GM13977 (cell line): ENCODE measurements at regions not wholly inside any gene's neighbourhood (a gene's known extent, or its start where the extent isn't known, plus 50 kb on each side); places are given as distances from the start of the nearest gene placed in this dataset.

Experiments used
- DNase-seq: peaks from one replicate; pipeline ENCODE4 v3.0.0; 2012; ENCODE audit warnings: low spot score
- in situ Hi-C: fragments of 300-500 bp; cut with MboI; formaldehyde crosslinking; loops from one replicate; pipeline ENCODE4 v1.12.0; 2022; ENCODE audit warnings: low sequenced_read_pairs, low pct_unique_long_range_greater_than_20kb, mixed read lengths, inconsistent platforms; ENCODE audit not compliant: unreplicated experiment
- TF ChIP-seq, protein P1 (sequence below): IDR thresholded peaks from 2 replicates; pipeline ENCODE4 v1.5.1; 2012; ENCODE audit warnings: mild to moderate bottlenecking, control low read depth; ENCODE audit not compliant: insufficient read depth; ENCODE audit errors: extremely low read depth, missing control alignments

DNA sequence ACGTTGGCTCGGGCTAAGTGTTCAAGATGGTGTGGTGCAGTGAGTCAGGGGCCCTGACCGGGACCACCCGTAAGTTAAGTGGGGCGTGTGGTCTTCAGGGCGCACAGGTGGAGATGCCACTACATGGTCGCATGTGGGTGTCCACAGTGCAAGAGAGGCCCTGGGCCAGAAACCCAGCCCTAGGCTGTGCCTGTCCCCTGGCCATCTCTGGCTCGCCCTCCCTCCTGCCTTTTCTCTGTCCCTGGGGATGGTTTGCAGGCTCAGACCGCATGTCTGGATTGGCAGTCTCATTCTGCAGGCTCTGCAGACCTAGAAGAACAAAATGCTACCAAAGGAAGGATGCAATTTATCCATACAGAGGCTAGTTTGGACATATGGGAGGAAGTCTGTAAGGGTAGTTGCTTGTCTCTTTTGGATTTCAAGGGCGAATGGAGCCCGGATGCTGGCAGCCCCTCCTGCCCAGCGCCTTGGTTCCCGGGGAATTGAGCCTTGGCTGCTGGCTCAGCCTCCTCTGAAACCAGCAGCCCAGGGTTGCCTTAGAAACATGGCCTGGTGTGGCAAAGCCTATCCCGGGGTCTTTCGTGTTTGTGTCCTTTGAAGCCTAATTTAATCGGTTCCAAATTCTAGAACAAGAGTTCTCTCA lies 417.5 kb upstream of the HS6ST1 start:
- TF ChIP-seq, protein P1, sequence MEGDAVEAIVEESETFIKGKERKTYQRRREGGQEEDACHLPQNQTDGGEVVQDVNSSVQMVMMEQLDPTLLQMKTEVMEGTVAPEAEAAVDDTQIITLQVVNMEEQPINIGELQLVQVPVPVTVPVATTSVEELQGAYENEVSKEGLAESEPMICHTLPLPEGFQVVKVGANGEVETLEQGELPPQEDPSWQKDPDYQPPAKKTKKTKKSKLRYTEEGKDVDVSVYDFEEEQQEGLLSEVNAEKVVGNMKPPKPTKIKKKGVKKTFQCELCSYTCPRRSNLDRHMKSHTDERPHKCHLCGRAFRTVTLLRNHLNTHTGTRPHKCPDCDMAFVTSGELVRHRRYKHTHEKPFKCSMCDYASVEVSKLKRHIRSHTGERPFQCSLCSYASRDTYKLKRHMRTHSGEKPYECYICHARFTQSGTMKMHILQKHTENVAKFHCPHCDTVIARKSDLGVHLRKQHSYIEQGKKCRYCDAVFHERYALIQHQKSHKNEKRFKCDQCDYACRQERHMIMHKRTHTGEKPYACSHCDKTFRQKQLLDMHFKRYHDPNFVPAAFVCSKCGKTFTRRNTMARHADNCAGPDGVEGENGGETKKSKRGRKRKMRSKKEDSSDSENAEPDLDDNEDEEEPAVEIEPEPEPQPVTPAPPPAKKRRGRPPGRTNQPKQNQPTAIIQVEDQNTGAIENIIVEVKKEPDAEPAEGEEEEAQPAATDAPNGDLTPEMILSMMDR, result no peak
- in situ Hi-C loops, result loop anchor here (25.0 kb wide), 1 partner anchor 1126 kb away; no protein-coding TSS in a partner anchor
- DNase-seq, result no peak

DNA sequence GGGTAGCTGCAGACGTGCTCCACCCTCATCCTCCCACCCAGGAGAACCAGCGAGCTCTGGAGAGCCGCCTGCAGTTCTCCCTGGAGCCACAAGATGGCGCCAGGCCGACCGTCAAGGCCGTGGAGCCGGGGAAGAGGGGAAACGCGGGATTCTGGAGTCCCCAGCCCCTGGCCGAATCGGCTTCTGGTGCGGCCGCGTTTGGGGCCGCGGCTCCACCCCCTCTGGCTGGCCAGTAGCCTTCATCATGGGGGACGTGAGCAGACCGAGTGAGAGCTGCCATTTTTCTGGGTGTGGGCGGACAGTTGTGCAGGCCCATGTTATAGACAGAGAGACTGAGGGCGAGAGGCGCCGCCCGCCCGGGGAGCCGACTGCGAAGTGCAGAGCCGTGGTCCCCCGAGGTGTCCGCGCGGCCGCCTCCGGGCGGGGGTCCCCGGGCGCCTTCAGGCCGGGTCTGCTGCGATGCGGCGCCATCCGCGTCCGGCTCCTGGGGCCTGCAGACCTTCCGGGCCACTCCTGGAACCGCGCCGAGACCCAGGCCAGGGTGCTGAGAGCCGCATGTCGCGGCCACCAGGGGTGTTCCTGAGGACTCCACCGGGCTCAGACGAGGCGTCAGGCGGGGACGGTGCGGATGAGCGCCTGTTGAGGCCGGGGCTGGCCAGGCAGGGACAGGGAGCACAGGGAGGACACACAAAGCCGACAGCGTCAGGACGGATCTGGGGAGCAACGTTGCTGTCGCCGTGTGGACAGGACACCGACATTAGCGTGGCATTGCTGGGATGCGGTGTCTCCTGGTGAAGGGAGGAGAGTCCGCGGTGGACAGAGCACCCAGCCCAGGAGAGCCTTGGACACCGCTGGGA lies 418.2 kb upstream of the HS6ST1 start:
- in situ Hi-C loops, result loop anchor here (25.0 kb wide), 1 partner anchor 1125 kb away; no protein-coding TSS in a partner anchor
- DNase-seq, result peak; percentile 90
- TF ChIP-seq, protein P1, result peak; percentile 99

DNA sequence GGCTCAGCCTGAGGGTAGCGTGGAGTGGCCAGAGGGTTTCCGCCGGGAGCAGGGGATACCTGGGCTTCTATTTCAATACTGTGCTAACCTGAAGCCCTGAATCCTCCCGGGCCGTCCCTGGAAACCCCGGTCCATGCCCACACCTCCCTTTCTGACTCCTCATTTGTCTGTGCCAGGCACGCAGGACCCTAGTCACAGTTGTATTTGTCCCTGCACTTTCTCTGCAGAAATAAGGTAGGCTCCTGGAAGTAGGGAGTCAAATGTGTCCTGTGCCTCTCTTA lies 418.8 kb upstream of the HS6ST1 start:
- in situ Hi-C loops, result loop anchor here (25.0 kb wide), 1 partner anchor 1125 kb away; no protein-coding TSS in a partner anchor
- TF ChIP-seq, protein P1, result no peak
- DNase-seq, result no peak

DNA sequence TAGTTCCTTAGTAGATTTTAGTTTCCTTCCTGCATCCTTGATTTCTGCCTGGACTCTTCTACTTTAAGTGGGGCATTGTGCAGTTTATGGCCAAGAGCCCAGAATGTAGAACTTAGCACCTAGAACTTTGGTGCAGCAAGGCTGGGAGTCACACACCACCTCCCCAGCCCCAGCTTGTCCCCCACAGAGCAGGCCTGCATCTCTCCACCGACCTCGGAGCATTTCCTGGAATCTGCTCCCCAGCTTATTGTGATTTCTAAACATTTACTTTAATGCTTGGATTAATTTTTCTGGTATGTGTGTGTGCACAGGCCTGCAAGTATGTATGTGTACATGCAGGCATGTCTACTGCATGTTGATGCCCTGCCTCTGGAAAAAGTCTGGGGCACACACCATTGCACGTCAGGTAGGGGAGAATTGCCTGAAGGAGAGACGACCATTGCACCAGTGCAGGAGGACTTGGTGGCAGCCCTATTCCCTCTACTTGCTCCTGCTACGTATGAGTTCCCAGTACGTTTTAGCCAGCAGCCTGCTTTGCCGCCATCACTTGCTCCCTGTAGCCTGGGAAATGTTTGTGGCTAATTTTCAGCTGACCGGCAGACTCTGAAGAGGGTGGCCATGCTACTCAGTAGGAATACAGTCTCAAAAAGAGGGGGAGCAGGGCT lies 419.9 kb upstream of the HS6ST1 start:
- in situ Hi-C loops, result loop anchor here (25.0 kb wide), 1 partner anchor 1124 kb away; no protein-coding TSS in a partner anchor

DNA sequence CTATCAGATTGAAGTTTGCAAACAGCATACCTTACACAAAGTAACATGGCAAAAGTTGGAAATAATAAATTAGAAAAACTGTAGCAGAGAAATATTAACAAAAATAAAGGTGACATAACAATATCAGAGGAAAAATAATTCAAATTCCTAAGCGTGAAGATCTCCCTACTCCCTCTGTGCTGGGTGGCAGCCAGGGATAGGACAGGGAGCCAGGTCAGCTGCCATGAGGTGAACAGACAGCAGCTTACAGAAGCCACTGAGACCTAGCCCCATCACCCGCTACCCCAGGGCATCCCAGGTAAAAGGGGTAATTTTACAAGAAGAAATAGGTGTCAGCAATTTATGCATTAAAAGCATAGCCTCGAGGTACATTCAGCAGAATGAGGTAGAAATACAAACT lies 423.8 kb upstream of the HS6ST1 start:
- TF ChIP-seq, protein P1, result no peak
- DNase-seq, result no peak
- in situ Hi-C loops, result loop anchor here (25.0 kb wide), 1 partner anchor 1120 kb away; no protein-coding TSS in a partner anchor

More for the DNA sequence above, 419.9 kb upstream of the HS6ST1 start:
- DNase-seq, result no peak
- TF ChIP-seq, protein P1, result no peak

DNA sequence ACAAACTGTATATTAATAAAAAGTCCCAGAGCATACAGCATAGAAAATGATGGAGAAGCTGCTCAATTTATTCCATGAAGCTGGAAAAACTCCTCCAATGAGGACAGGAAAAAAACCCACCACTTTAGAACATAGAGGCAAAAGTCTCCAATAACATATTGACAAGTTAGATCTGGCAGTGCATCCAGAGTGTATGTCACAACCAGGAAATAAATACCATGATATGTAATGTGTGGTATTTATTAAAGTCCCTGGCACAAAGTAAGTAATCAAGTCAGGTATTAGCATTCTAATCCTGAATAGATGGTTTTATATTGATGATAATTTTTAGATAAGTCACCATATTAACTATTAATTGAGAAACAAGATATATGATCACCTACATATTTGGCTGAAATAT lies 427.3 kb upstream of the HS6ST1 start:
- in situ Hi-C loops, result loop anchor here (25.0 kb wide), 1 partner anchor 1116 kb away; no protein-coding TSS in a partner anchor
- no peak for DNase-seq
- TF ChIP-seq, protein P1, result no peak
